ENCODE measurements at regions not wholly inside any gene's neighbourhood (a gene's known extent, or its start where the extent isn't known, plus 50 kb on each side); places are given as distances from the start of the nearest gene placed in this dataset.
A peak's percentile ranks its signal among the peaks of the same experiment; 100 is the strongest.

- DNase-seq: no peak
Measured at GRCh38 chr12:119931402-119931801, 54.3 kb upstream of the CIT start.

GRCh38 chr12:119932921-119933320 is 55.8 kb upstream of the CIT start:
- no peak for DNase-seq

GRCh38 chr12:119934780-119935179 is 54.3 kb upstream of the BICDL1 start:
- DNase-seq: peak; percentile 1 to 32

GRCh38 chr12:119936705-119937311 is 52.2 kb upstream of the BICDL1 start:
- no peak for DNase-seq

- DNase-seq: peak; percentile 35 to 71
Measured at GRCh38 chr12:119938049-119938667, 50.9 kb upstream of the BICDL1 start.
